Sigmoid colon (tissue), 6 donors: ENCODE measurements at regions not wholly inside any gene's neighbourhood (a gene's known extent, or its start where the extent isn't known, plus 50 kb on each side); places are given as distances from the start of the nearest gene placed in this dataset.

Experiments used
- DNase-seq: peaks from one replicate; pipeline ENCODE4 v3.0.0-alpha.2; 2019
- H3K27ac ChIP-seq, 4 donors: fragments of 200-600 bp; sonication (generic); one replicate each; pipeline ENCODE4 v1.5.1; 2016 to 2019; ENCODE audit warnings: mild to moderate bottlenecking in 1 of 4
- H3K27me3 ChIP-seq, 3 donors: fragments of 200-600 bp; sonication (generic); one replicate each; pipeline ENCODE4 v1.5.1; 2019; ENCODE audit warnings: mild to moderate bottlenecking in 1 of 3
- H3K36me3 ChIP-seq, 4 donors: fragments of 200-600 bp; sonication (generic); one replicate each; pipeline ENCODE4 v1.5.1; 2016 to 2019
- H3K4me1 ChIP-seq, 4 donors: fragments of 200-600 bp; sonication (generic); one replicate each; pipeline ENCODE4 v1.5.1; 2017 to 2019
- H3K4me3 ChIP-seq, 4 donors: fragments of 200-600 bp; sonication (generic); one replicate each; pipeline ENCODE4 v1.5.1; 2017 to 2019; ENCODE audit warnings: mild to moderate bottlenecking in 2 of 4, moderate library complexity in 1 of 4
- H3K9me3 ChIP-seq, 4 donors: fragments of 200-600 bp in 3 of 4; sonication (generic) in 3 of 4; one replicate each; pipeline versions ENCODE4 v1.5.1 to v1.6.1; 2013 to 2019
- CTCF ChIP-seq, 4 experiments: fragments of 450-650 bp in 3 of 4; fragments of 200-600 bp in 1 of 4; IDR thresholded peaks; one replicate each; pipeline ENCODE4 v1.5.1; 2016 to 2019; ENCODE audit warnings: antibody characterized with exemption in 4 of 4, mild to moderate bottlenecking in 3 of 4, moderate library complexity in 2 of 4
- EP300 ChIP-seq, 4 donors: sonication (generic); formaldehyde crosslinking; IDR thresholded peaks; one replicate each; pipeline ENCODE4 v1.6.1; 2017; ENCODE audit warnings: antibody characterized with exemption in 4 of 4
- POLR2A ChIP-seq, 2 donors: fragments of 450-650 bp; IDR thresholded peaks; one replicate each; pipeline ENCODE4 v1.6.1; 2016; ENCODE audit warnings: antibody characterized with exemption in 2 of 2, mild to moderate bottlenecking in 2 of 2, moderate library complexity in 2 of 2
- POLR2AphosphoS5 ChIP-seq, 4 donors: sonication (generic); formaldehyde crosslinking; IDR thresholded peaks; one replicate each; pipeline ENCODE4 v1.6.1; 2017; ENCODE audit warnings: antibody characterized with exemption in 4 of 4
- WGBS, 2 donors: extraction: QIAGEN DNeasy Blood & Tissue Kit; methylation state at CpG; one replicate each; pipeline ENCODE4 v1.1.7; 2013; 5-methylcytosine and 5-hydroxymethylcytosine counted together
- intact Hi-C: fragments of 100-400 bp; cut with DNase I; formaldehyde crosslinking; loops from one replicate; pipeline ENCODE4 v1.15.1; 2023
- donor health status: healthy with polysubstance abuse.
- donor health status: healthy.

- Histone ChIP-seq H3K9me3 (no peaks in the 10 kb centered on the region), H3K4me1 (no peaks in the 10 kb centered on the region), H3K27me3 (no peaks in the 10 kb centered on the region), H3K27ac (no peak overlapping the region), H3K4me3 (no peak overlapping the region), H3K36me3 (no peaks in the 10 kb centered on the region)
- intact Hi-C loops = no loop called here
- TF ChIP-seq CTCF (IDR thresholded peaks at IDR 0.05) (no peak), EP300 (IDR thresholded peaks at IDR 0.05) (no peak), POLR2A (IDR thresholded peaks at IDR 0.05) (no peak), POLR2AphosphoS5 (IDR thresholded peaks at IDR 0.05) (no peak)
- no peak for DNase-seq
- 6 to 16% methylated on average over 2 of the region's 2 CpGs for WGBS, 2 donors
Observed at GRCh38 chr12:89117448-89118034, 234.8 kb downstream of the DUSP6 start.

GRCh38 chr12:89111964-89112363 is 240.3 kb downstream of the DUSP6 start:
- no peak overlapping the region for H3K4me3 ChIP-seq
- DNase-seq = no peak
- intact Hi-C loops = no loop called here
- no peaks in the 10 kb centered on the region for H3K4me1 ChIP-seq
- H3K27me3 ChIP-seq = no peaks in the 10 kb centered on the region
- H3K27ac ChIP-seq = no peak overlapping the region
- 95 to 98% methylated on average over 2 of the region's 2 CpGs for WGBS, 2 donors
- no peaks in the 10 kb centered on the region for H3K36me3 ChIP-seq
- H3K9me3 ChIP-seq = no peaks in the 10 kb centered on the region
- no peak for TF ChIP-seq EP300 (IDR thresholded peaks at IDR 0.05)
- no peak for TF ChIP-seq POLR2A (IDR thresholded peaks at IDR 0.05)
- no peak for TF ChIP-seq CTCF (IDR thresholded peaks at IDR 0.05)
- TF ChIP-seq POLR2AphosphoS5 (IDR thresholded peaks at IDR 0.05) = no peak

GRCh38 chr12:89108265-89108664 is 244.0 kb downstream of the DUSP6 start:
- DNase-seq = no peak
- Histone ChIP-seq H3K36me3 (no peaks in the 10 kb centered on the region), H3K27me3 (no peaks in the 10 kb centered on the region), H3K27ac (no peak overlapping the region), H3K4me3 (no peak overlapping the region), H3K4me1 (no peaks in the 10 kb centered on the region), H3K9me3 (no peaks in the 10 kb centered on the region)
- TF ChIP-seq EP300 (IDR thresholded peaks at IDR 0.05) (no peak), POLR2A (IDR thresholded peaks at IDR 0.05) (no peak), POLR2AphosphoS5 (IDR thresholded peaks at IDR 0.05) (no peak), CTCF (IDR thresholded peaks at IDR 0.05) (no peak)
- intact Hi-C loops = no loop called here
- 91 to 93% methylated on average over 2 of the region's 2 CpGs for WGBS, 2 donors

GRCh38 chr12:89106950-89107349 is 245.4 kb downstream of the DUSP6 start:
- Histone ChIP-seq H3K36me3 (no peaks in the 10 kb centered on the region), H3K9me3 (no peaks in the 10 kb centered on the region), H3K27ac (no peak overlapping the region), H3K4me3 (no peak overlapping the region), H3K27me3 (no peaks in the 10 kb centered on the region), H3K4me1 (no peaks in the 10 kb centered on the region)
- TF ChIP-seq POLR2AphosphoS5 (IDR thresholded peaks at IDR 0.05) = no peak
- no peak for TF ChIP-seq CTCF (IDR thresholded peaks at IDR 0.05)
- no peak for TF ChIP-seq EP300 (IDR thresholded peaks at IDR 0.05)
- TF ChIP-seq POLR2A (IDR thresholded peaks at IDR 0.05) = no peak
- intact Hi-C loops = no loop called here
- 89 to 90% methylated on average over 5 of the region's 5 CpGs for WGBS, 2 donors
- DNase-seq = no peak

GRCh38 chr12:89105243-89105642 is 247.1 kb downstream of the DUSP6 start:
- no peak overlapping the region for H3K27ac ChIP-seq
- TF ChIP-seq EP300 (IDR thresholded peaks at IDR 0.05) (no peak), POLR2A (IDR thresholded peaks at IDR 0.05) (no peak), POLR2AphosphoS5 (IDR thresholded peaks at IDR 0.05) (no peak), CTCF (IDR thresholded peaks at IDR 0.05) (no peak)
- DNase-seq = no peak
- no peak overlapping the region for H3K4me3 ChIP-seq
- H3K36me3 ChIP-seq = no peaks in the 10 kb centered on the region
- no peaks in the 10 kb centered on the region for H3K9me3 ChIP-seq
- H3K27me3 ChIP-seq = no peaks in the 10 kb centered on the region
- intact Hi-C loops = no loop called here
- H3K4me1 ChIP-seq = no peaks in the 10 kb centered on the region
- WGBS, 2 donors = 85 to 98% methylated on average over 1 of the region's 1 CpG
